ENCODE measurements at regions not wholly inside any gene's neighbourhood (a gene's known extent, or its start where the extent isn't known, plus 50 kb on each side); places are given as distances from the start of the nearest gene placed in this dataset.

DNA sequence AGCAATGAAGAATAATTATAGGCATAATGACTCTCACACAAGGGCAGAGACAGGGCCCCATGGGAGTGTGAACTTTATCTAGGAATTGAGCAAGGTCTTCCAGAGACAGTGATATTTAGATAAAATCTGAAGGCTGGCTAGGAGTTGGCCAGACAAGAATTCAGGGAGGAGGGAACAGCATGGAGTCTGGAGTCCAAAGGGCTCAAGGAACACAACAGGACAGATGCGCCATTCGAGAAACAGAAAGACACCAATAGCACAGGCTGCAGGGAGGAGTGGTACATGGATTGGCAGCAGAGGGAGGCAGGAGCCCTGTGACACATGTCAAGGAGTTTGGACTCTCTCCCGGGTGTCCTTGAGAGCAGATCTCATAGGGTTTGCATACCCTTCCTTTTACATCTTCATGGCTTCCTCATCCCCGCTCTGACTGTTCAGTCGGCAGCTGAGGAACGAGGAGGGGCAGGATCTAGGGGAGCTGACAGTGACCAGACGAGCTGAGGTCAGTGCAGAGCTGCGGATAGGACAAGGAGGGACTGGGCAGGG, 64.0 kb upstream of the XPA start:
- DNase-seq (ENCODE audit: extremely low spot score) = no peak
- POLR2A ChIA-PET = no interaction called here
- CTCF ChIA-PET = no interaction called here
- TF ChIP-seq TARDBP (IDR thresholded peaks at IDR 0.05) (no peak), SP1 (IDR thresholded peaks at IDR 0.05) (no peak), LEF1 (IDR thresholded peaks at IDR 0.05; ENCODE audit: borderline replicate concordance) (no peak)

- ChIA-PET CTCF (no interaction called here), POLR2A (no interaction called here)
- TF ChIP-seq TARDBP (IDR thresholded peaks at IDR 0.05) (no peak), FOXA1 (IDR thresholded peaks at IDR 0.05) (no peak), CTBP1 (IDR thresholded peaks at IDR 0.05; ENCODE audit: borderline replicate concordance) (no peak), LEF1 (IDR thresholded peaks at IDR 0.05; ENCODE audit: borderline replicate concordance) (no peak), L3MBTL2 (conservative IDR thresholded peaks at IDR 0.05) (no peak), SP1 (IDR thresholded peaks at IDR 0.05) (no peak)
- no peak for DNase-seq (ENCODE audit: extremely low spot score)
Observed at GRCh38 chr9:97761879-97762278, 64.7 kb upstream of the XPA start.

- POLR2A ChIA-PET = no interaction called here
- TF ChIP-seq BHLHE40 (IDR thresholded peaks at IDR 0.05; ENCODE audit: borderline replicate concordance) = no peak
- no peak for TF ChIP-seq FOXM1 (IDR thresholded peaks at IDR 0.05; ENCODE audit: borderline replicate concordance)
- no peak for TF ChIP-seq FOXK2 (IDR thresholded peaks at IDR 0.05)
- TF ChIP-seq PKNOX1 (IDR thresholded peaks at IDR 0.05) = no peak
- no peak for TF ChIP-seq TARDBP (IDR thresholded peaks at IDR 0.05)
- TF ChIP-seq SP1 (IDR thresholded peaks at IDR 0.05) = no peak
- TF ChIP-seq ZNF384 (IDR thresholded peaks at IDR 0.05) = no peak
- no peak for TF ChIP-seq HDGF (IDR thresholded peaks at IDR 0.05; ENCODE audit: borderline replicate concordance)
- TF ChIP-seq ARNT (IDR thresholded peaks at IDR 0.05) = no peak
- DNase-seq (ENCODE audit: extremely low spot score) = no peak
- CTCF ChIA-PET = no interaction called here
Observed at GRCh38 chr9:97763874-97764273, 66.7 kb upstream of the XPA start.

GRCh38 chr9:97766092-97766491, 69.0 kb upstream of the XPA start:
- ChIA-PET POLR2A (no interaction called here), CTCF (no interaction called here)
- no peak for DNase-seq (ENCODE audit: extremely low spot score)
- TF ChIP-seq BHLHE40 (IDR thresholded peaks at IDR 0.05; ENCODE audit: borderline replicate concordance) (no peak), FOXK2 (IDR thresholded peaks at IDR 0.05) (no peak), ELF4 (IDR thresholded peaks at IDR 0.05) (no peak), FOXM1 (IDR thresholded peaks at IDR 0.05; ENCODE audit: borderline replicate concordance) (no peak)

GRCh38 chr9:97766610-97767009, 69.5 kb upstream of the XPA start:
- CTCF ChIA-PET = no interaction called here
- TF ChIP-seq ZNF384 (IDR thresholded peaks at IDR 0.05) (no peak), L3MBTL2 (conservative IDR thresholded peaks at IDR 0.05) (no peak), CTBP1 (IDR thresholded peaks at IDR 0.05; ENCODE audit: borderline replicate concordance) (no peak), ARNT (IDR thresholded peaks at IDR 0.05) (no peak), NFRKB (IDR thresholded peaks at IDR 0.05) (no peak), HDGF (IDR thresholded peaks at IDR 0.05; ENCODE audit: borderline replicate concordance) (no peak), FOXK2 (IDR thresholded peaks at IDR 0.05) (no peak), SUZ12 (IDR thresholded peaks at IDR 0.05) (no peak), SP1 (IDR thresholded peaks at IDR 0.05) (no peak), LEF1 (IDR thresholded peaks at IDR 0.05; ENCODE audit: borderline replicate concordance) (no peak), BHLHE40 (IDR thresholded peaks at IDR 0.05; ENCODE audit: borderline replicate concordance) (no peak), FOXA1 (IDR thresholded peaks at IDR 0.05) (no peak), FOXM1 (IDR thresholded peaks at IDR 0.05; ENCODE audit: borderline replicate concordance) (no peak)
- POLR2A ChIA-PET = no interaction called here
- no peak for DNase-seq (ENCODE audit: extremely low spot score)

- CTCF ChIA-PET = no interaction called here
- no peak for TF ChIP-seq ARNT (IDR thresholded peaks at IDR 0.05)
- no peak for TF ChIP-seq PKNOX1 (IDR thresholded peaks at IDR 0.05)
- TF ChIP-seq FOXA1 (IDR thresholded peaks at IDR 0.05) = no peak
- TF ChIP-seq CTBP1 (IDR thresholded peaks at IDR 0.05; ENCODE audit: borderline replicate concordance) = no peak
- no peak for TF ChIP-seq SUZ12 (IDR thresholded peaks at IDR 0.05)
- no peak for TF ChIP-seq L3MBTL2 (conservative IDR thresholded peaks at IDR 0.05)
- no peak for TF ChIP-seq NFRKB (IDR thresholded peaks at IDR 0.05)
- no peak for TF ChIP-seq ZNF384 (IDR thresholded peaks at IDR 0.05)
- TF ChIP-seq FOXK2 (IDR thresholded peaks at IDR 0.05) = no peak
- TF ChIP-seq HDGF (IDR thresholded peaks at IDR 0.05; ENCODE audit: borderline replicate concordance) = no peak
- no peak for TF ChIP-seq SP1 (IDR thresholded peaks at IDR 0.05)
- TF ChIP-seq ELF4 (IDR thresholded peaks at IDR 0.05) = no peak
- TF ChIP-seq TARDBP (IDR thresholded peaks at IDR 0.05) = no peak
- DNase-seq (ENCODE audit: extremely low spot score) = no peak
- POLR2A ChIA-PET = no interaction called here
Observed at GRCh38 chr9:97767891-97768290, 70.8 kb upstream of the XPA start.

DNA sequence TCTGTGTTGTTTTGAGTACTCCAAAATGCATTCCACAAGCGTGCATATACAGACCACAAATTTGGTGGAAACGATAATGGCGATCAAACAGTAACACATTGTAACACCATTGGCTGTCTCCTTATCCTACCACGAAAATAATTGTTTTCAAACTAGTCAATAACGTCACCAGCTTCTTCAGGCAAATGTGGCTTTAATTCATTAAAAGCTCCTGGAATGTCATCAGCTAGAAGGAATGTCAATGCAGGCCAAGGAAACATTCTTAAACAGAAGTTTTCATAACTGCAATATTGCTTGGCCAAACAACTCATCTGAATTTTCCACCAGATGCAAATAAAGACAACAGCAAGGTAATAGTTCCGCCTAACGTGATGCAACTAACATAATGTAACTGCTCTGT, 71.6 kb upstream of the XPA start:
- POLR2A ChIA-PET = no interaction called here
- DNase-seq (ENCODE audit: extremely low spot score) = no peak
- no peak for TF ChIP-seq BHLHE40 (IDR thresholded peaks at IDR 0.05; ENCODE audit: borderline replicate concordance)
- no peak for TF ChIP-seq ELF4 (IDR thresholded peaks at IDR 0.05)
- TF ChIP-seq FOXA1 (IDR thresholded peaks at IDR 0.05) = no peak
- no peak for TF ChIP-seq NFRKB (IDR thresholded peaks at IDR 0.05)
- TF ChIP-seq FOXM1 (IDR thresholded peaks at IDR 0.05; ENCODE audit: borderline replicate concordance) = no peak
- no peak for TF ChIP-seq HDGF (IDR thresholded peaks at IDR 0.05; ENCODE audit: borderline replicate concordance)
- no peak for TF ChIP-seq SUZ12 (IDR thresholded peaks at IDR 0.05)
- no peak for TF ChIP-seq ARNT (IDR thresholded peaks at IDR 0.05)
- no peak for TF ChIP-seq CTBP1 (IDR thresholded peaks at IDR 0.05; ENCODE audit: borderline replicate concordance)
- TF ChIP-seq TARDBP (IDR thresholded peaks at IDR 0.05) = no peak
- no peak for TF ChIP-seq ZNF384 (IDR thresholded peaks at IDR 0.05)
- TF ChIP-seq LEF1 (IDR thresholded peaks at IDR 0.05; ENCODE audit: borderline replicate concordance) = no peak
- no peak for TF ChIP-seq L3MBTL2 (conservative IDR thresholded peaks at IDR 0.05)
- CTCF ChIA-PET = no interaction called here
